NCI-H1417 treated with DMSO at 0.1 percent for 48 hours (cell line): ENCODE measurements at regions not wholly inside any gene's neighbourhood (a gene's known extent, or its start where the extent isn't known, plus 50 kb on each side); places are given as distances from the start of the nearest gene placed in this dataset.
"Not testable (repeated sequence)": the region's sequence is repeated elsewhere in the genome, so short reads cannot be mapped to it uniquely, and the experiment has no call there.

Experiments
- DNase-seq: peaks from one replicate; lab custom pipeline; 2025; lab: John Stamatoyannopoulos, UW

DNA sequence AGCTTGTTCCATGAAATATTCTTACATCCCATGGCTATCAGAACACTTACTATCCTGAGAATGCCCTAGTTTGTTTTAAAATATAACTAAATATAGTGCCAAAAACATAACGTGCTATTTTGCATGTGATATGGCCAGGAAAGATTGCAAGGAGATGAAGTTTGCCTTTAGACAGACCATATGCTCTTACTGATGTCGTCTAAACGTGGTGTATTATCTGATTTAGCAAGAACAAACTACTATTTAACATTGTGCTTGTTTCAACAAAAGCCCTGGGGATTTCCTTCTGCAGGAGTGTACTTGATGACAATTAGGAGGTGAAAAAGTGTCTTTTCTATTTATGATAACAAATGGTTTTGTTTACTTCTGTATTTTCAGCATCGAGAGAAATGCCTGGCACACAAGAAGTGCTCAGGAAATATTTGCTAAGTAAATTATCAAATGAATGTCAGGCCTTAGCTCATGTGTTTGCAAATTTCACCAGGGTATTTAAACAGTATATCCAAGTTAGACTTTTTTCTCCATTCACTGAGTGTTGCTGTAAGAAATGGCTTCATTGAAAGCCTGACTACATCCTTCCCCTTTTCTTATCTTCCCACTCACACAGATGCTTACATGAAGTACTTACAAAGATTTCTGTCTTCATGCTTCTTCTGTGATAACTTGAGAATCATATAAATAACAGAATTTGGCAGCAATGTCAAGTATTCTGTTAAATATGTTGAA is 1033.6 kb downstream of the CDH8 start:
- DNase-seq, result peak; percentile 14

DNA sequence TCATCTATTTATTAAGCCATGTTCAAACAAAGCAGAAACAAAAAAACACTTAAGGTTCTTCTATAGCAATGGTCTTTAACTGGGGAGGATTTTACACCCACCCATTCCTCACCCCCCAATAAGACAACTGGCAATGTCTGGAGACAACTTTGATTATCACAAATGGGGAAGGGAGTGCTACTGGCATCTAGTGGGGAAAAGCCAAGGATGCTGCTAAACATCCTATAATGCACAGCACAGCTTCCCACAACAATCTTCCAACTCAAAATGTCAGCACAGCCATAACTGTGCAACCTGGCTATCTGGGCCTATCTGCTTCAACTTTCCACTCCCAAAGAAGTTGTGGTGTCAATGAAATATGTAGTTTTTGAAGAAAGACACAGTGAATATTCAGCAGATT is 1044.4 kb downstream of the CDH8 start:
- no peak for DNase-seq

DNA sequence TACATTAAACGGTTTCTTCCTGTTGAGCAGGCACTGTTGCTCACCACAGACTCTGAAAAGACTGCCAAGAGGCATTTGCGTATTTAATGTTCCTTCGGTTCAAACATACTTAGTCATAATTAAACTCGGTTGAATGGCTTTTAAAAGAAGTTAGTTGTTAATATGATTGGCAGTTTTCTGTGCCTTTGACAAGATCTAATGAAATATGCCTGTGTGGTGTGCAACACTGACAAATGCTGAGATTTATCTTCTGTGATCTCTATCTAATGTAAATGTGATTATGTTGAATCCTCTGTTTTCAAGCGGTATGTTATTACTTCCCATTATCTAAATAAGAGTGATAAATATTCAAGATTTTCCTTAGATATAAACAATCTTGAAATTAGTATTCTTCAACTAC is 1046.6 kb downstream of the CDH8 start:
- DNase-seq, result peak; percentile 6

DNA sequence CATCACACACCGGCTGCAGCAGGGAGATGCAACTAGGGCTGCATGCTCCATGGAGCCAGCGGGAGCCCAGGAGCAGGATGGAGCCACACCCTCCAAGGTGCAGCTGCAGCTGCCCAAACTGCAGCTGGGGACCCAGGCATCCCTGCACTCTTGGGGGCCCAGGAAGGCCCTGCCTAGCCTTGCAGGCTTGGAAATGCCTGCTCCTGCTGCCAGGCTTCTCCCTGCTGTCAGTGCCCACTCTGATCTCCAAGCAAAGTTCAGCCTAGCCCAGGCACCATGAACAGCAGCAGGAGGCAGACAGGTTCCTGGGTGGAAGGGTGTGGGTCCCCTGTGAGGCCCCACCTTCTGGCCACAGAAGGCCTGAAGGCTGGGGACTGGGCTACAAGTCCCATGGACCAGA is 1057.1 kb downstream of the CDH8 start:
- no peak for DNase-seq

DNA sequence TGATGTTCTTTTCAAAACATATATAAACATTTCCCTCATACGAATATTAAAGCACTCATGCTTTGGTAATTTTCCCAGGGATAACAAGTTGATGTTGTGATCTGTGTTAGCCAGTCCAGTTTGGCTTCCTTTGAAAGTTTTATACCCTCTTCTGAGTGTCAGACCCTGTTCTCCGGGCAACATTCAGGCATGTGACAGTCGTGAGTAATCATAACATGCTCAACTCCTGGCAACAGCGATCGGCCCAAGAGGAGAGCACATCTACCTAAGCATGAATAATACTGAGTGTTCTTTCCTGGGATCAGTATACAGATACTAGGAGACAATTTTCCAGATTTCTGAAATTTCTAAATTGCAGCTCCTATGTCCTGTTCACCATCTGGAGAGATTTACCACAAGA is 1086.4 kb downstream of the CDH8 start:
- no peak for DNase-seq

DNA sequence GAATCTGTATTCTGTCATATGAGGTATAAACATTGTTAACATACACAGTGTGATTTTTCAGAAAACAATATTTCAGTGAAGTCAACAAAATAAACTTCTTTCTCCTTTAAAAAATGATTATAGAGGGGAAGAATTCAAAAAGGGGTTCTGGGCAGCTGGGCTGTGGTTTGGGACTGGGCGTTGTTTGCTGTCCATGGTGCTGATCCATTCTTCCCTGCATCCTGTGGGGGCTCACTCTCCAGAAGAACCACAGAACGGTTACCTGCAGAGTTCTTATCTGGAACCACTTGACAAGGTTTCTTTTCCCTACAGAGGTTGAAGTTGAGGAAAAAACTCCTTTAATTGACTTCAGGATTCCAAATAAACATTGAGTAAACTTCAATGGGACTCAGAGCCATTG is 1091.0 kb downstream of the CDH8 start:
- no peak for DNase-seq

DNA sequence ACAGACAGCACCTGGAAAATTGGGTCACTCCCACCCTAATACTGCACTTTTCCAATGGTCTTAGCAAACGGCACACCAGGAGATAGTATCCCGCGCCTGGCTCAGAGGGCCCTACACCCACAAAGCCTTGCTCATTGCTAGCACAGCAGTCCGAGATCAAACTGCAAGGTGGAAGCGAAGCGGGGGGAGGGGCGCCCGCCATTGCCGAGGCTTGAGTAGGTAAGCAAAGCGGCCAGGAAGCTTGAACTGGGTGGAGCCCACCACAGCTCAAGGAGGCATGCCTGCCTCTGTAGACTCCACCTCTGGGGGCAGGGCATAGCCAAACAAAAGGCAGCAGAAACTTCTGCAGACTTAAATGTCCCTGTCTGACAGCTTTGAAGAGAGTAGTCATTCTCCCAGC is 1100.0 kb downstream of the CDH8 start:
- DNase-seq, result not testable (repeated sequence)

DNA sequence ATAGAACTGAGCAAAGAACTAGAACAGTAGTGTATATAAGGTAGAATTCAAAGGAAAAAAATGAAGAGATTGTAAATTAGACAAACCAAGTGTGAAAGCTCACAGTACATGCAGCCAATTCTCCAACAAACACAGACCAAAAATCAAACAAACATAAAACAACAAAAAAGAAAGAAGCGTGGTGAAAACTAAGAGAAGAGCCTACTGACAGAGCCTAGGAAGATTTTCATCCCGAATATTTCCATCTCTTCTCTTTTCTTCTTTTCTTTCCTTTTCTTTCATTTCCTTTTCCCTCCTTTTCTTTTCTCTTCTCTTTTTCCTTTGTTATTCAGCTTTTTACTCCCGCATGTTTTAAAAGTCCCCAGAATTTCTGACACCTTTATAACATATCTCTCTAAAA is 1103.6 kb downstream of the CDH8 start:
- no peak for DNase-seq

DNA sequence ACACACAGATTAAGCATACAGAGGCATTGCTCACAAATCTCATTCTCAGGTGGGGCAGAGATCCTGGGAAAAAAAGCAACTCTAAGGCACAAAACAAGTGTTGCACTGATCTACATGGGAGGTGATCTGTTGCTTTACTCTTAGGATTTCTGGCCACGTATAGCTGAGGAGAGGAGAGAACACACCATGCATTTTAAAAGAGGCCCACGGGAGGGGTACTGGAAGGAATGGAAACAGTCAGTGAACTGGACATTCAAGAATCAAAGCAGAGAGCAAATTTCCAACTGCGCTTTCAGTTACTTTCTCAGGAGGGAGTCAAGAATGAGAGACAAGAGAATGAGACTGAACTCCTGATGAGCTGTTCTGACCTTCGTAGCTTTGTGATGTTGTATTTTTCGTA is 1105.9 kb downstream of the CDH8 start:
- no peak for DNase-seq

DNA sequence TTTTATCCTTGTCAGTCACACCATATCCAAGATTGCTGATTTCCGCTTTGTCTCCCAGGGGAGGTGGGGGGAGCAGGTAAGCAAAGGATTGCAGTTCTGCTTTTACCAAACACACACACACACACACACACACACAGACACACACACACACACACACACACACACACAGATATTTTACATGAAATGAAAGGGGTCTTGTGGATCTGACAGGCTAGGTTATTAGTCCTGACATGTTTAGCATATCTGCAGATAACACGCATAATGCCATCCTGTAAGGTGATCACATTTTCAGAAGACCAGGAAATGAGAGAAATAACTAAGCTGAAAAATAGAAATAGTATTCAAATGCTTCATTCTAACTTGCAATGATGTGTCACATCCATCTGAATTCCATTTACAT is 1113.3 kb downstream of the CDH8 start:
- no peak for DNase-seq

DNA sequence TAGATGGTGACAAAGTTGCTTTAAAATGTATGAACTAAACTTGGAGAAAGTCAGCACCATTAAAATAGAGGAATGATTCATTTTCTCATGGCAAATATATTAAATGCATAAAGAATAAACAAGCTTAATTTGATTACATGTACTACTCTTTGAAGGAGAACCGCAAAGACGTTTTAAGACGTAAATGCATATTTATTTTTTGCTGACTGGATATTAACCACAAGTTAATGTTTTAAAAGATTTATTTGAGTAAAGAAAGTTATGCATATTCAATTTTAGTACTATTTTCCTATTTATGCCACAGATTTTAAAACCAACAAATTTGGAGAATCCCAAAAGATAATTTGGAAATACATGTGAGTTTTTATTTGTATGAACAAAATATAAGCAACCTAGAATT is 1121.9 kb downstream of the CDH8 start:
- no peak for DNase-seq

DNA sequence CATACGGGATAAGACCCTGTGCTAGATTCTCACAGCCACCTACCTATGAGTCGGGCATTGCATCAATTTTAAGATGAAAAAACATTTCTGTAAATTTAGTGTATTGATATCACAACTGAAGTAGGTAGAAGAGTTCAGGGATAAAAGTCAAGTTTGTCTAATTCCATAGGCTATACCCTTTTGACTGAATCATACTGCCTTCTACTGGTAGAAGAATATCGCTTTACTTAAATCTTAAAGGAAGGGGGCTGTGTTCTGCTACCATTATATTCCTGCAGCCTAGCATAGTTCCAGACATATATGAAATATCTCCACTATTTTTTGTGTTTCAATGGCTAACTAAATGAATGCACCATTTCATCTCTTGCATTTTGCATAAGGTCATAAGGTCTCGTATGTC is 1128.6 kb downstream of the CDH8 start:
- no peak for DNase-seq

DNA sequence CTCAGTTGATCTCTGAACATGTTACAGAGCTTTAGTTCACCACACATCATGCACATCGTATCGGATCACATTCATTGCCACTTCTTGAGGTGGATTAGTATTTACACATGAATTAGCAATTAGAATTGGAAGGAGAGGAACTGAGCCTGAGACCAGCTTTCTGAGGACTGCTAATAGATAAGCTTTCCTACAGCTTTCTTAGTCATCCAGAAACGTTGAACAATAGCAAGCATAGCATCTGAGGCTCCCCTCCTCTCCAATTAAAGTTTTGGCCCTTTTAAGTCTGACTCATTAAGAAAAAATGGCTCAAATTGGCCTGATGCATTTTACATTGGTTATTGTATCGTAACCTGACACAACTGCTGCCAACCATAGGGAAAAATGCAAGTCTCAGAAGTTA is 1130.4 kb downstream of the CDH8 start:
- DNase-seq, result no peak

DNA sequence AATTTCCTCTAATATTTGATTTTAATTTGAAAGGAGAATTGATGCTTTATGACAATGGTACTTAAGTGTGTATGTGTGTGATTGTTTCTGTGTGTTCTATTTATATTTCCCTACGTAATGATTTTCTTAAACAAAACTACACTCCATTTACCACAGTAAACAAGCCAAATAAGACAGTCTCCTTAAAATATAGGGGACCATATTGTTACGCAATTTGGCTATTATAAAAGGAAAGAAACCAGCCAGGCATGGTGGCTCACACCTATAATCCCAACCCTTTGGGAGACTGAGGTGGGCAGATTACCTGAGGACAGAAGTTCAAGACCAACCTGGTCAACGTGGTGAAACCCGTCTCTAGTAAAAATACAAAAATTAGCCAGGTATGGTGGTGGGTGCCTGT is 1134.1 kb downstream of the CDH8 start:
- DNase-seq, result no peak

DNA sequence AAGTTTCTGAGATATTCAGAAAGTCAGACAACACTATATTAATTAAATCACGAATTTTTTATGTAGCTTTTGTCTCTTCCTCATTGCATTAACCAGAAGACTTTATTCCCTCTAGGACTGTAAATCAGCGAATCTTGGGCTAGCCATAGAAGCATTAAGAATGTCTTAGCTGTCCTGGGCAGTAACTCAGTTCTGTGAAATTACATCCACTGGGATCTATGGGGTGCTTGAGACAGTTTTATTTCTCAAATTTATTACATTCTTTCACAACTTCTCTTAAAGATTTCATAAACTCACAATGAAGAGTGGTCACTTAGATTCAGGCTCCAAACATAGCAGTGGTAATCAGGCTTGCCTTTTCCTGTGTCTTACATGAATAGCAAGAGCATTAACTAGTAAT is 1153.4 kb downstream of the CDH8 start:
- no peak for DNase-seq

DNA sequence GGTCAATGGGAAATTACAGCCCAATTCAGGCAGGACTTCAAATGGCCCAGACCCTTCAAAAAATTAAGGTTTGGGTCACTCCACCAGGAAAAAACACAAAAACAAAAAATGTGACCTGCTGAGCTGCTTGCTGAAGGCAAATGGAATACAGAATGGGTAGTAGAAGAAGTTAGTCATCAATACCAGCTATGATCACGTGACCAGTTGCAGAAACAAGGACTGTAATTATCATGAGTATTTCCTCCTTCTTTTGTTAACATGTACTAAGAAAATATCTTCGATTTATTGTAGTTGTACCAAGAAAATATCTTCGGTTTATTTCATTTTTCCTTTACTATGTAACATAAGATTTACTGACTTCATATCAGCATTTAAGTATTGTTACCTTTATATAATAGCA is 1183.6 kb downstream of the CDH8 start:
- no peak for DNase-seq

DNA sequence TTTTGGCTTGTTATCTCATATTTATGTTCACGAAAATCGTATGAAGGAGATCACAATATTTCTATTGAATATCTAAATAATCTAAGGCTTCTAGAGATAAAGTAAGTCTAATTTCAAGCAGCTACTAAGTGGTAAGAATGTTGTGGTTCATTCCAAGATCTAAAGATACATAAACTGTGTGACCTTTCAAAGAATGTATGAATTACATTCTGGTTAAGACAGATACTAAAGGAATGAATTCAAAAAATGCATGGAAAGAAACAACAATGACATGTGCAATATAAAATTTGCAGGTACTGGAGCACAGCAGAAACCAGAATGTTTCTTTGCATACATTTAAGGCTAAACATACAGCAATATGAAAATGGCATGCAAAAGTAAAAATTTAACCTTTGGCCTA is 1214.6 kb downstream of the CDH8 start:
- no peak for DNase-seq

DNA sequence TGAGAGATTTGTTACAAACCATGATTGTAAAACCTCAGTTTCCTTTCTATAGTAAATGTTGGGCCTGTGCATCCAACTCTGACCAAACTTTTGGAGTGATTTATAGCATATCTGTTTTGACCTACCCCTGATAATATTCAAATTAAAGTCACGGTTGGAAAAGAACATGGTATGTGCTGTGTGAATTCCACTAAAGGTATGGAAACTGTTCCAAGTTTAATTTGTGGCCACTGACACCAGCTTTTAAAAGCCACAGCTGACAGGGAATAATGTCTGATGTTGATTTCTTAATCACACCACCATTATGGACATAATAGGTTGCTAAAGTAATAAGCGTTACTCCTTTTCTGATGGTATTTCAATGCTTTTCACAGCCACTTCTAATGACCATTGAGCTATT is 1215.9 kb downstream of the CDH8 start:
- DNase-seq, result no peak

DNA sequence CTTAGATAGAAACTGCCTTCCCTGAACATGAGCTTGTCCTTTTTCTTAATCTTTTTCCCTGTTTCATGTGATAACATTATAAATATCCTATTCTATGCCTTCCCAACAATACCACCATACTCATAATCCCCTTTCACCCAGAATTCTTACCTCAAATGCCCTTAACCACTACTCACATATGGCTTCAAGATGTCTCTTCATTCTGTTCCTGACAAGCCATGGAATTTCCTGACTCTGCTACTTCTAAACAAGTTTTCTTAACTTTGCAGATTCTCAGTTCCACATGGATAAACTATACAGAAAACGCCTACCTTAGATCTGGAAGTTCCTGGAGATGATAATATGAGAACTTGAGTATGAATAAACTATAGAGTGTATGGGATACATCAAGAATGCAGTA is 1217.8 kb downstream of the CDH8 start:
- no peak for DNase-seq

DNA sequence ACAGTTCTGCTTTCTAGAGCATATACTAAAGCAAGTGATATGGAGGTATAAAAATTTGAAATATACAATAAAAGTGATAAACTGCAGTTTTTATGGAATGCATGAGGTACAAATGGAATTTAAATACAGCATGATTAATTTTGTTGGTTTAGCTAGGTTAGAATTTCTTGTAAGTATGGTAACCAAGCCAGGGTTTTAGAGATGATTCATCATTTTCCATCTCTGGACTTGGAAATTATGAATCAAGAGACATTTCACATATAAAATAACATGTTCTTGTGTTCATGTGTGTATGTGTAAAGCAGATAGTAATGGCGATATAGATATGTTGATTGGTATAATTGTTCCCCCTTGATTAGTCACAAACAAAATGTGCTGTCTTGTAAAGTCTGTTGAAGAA is 1219.8 kb downstream of the CDH8 start:
- no peak for DNase-seq

DNA sequence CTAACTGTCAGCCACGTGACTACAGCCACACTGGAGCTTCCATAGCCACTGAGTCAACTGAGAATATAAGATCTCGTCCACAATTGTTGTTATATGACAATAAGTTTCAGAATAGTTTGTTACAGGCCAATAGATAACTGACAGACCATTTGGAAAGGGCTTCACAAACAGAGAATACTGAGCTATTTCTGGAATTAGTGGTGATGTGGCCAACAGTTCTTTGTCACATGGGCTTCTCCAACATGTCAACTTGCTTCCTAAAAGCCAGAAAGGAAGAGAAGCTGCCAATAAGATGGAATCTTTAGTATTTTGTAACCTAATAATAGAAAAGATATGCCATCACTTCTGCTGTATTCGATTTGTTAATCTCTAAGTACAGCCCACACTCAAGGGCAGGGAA is 1220.4 kb downstream of the CDH8 start:
- DNase-seq, result no peak

DNA sequence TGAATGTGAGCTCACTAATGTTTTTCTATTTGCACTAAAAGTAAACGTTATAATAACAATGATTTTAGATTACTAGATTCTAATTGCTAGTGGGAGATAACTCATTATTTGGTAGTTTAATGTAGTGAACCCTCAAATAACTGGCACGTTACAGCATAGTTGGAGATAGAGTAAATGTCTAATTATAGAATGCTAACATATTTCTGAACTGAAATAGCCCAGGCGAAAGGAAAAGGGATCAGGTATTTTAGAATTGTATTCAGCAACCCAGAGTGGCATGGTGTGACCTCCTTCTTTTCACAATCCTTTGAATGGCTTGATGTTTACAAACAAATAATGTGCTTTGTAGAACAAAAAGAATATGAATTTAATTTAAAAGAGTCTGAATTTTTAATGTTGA is 1221.2 kb downstream of the CDH8 start:
- DNase-seq, result no peak

DNA sequence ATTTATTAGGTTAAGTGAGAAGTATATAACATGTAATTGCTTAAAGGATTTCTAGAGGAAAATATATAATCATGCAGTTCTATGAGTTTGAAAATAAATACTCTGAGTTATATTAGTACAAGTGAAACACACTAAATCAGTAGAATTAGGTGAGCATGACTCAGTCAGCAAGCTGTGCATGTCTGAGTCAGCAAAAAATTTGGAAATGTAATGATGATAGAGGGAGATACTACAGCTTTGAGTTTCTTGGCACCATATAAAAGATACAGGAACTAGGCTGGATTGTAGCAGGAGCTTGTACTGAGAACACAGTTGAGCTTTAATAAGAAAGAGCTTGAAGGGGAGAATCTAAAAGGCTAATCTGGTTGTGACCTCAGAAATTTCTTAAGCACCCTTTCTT is 1224.6 kb downstream of the CDH8 start:
- no peak for DNase-seq

DNA sequence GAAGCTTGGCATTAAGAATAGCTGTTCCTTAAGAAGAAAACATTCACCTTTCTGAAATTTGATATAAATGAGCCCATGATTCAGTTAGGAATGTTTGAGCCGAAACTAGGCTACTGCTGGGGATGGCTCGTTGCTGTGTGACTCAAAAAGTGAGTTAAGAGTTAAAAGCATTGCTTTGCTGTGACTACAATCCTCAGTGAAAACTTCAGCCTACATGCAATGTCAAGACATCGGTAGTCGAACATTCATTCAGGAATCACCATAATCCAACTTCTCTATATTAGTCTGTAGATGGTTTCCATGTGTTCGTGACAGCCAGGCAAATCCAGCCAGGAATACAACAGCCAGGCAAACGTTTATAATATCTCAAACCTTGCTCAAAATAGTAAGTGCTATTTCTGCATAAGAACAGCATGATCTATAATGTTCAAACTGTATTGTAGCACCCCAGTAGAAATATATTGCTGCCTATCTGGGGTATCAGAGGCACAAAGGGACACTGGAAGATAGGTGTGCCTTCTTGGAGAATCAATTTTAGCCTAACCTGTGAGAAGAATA is 1225.1 kb downstream of the CDH8 start:
- DNase-seq, result no peak
